ENCODE measurements at regions not wholly inside any gene's neighbourhood (a gene's known extent, or its start where the extent isn't known, plus 50 kb on each side); places are given as distances from the start of the nearest gene placed in this dataset.
"Not testable (repeated sequence)": the region's sequence is repeated elsewhere in the genome, so short reads cannot be mapped to it uniquely, and the experiment has no call there.

DNA sequence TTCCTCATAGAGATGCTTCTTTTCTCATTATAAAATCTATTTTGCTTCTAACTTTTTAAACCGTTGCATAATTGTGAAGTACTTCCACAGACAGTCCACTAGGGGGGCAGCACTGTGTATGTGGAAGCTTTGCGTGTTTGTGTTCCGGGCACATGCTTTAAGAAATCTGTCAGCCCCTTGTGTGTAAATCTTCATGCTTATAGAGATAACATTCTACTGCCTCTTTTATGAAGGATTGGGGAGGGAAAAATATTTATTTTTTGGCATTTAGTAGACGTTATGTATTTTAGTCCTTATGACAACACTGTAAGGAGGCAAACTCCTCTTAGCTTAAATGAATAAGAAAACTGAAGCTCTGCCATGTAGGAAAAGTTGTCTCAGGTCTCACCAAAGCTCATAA is 157.3 kb upstream of the PTGFR start:
- H2AFZ ChIP-seq (ENCODE audit: low read depth, low read length), result peak overlapping the region; percentile 77; the same call in 1 of the 2 replicates
- no peak for TF ChIP-seq EZH2phosphoT487 (IDR thresholded peaks at IDR 0.05; ENCODE audit: low read depth)
- TF ChIP-seq, protein P1, sequence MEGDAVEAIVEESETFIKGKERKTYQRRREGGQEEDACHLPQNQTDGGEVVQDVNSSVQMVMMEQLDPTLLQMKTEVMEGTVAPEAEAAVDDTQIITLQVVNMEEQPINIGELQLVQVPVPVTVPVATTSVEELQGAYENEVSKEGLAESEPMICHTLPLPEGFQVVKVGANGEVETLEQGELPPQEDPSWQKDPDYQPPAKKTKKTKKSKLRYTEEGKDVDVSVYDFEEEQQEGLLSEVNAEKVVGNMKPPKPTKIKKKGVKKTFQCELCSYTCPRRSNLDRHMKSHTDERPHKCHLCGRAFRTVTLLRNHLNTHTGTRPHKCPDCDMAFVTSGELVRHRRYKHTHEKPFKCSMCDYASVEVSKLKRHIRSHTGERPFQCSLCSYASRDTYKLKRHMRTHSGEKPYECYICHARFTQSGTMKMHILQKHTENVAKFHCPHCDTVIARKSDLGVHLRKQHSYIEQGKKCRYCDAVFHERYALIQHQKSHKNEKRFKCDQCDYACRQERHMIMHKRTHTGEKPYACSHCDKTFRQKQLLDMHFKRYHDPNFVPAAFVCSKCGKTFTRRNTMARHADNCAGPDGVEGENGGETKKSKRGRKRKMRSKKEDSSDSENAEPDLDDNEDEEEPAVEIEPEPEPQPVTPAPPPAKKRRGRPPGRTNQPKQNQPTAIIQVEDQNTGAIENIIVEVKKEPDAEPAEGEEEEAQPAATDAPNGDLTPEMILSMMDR (IDR thresholded peaks at IDR 0.05; ENCODE audit: low read depth, low read length), result peak; percentile 59
- H3K79me2 ChIP-seq (ENCODE audit: low read length), result no peaks in the 10 kb centered on the region
- no peaks in the 10 kb centered on the region for H3K27me3 ChIP-seq (ENCODE audit: low read depth, low read length)
- no peak overlapping the region for H3K27ac ChIP-seq (ENCODE audit: low read length)
- H3K4me2 ChIP-seq (ENCODE audit: low read length), result peak overlapping the region; percentile 30; the same call in 1 of the 2 replicates
- H3K36me3 ChIP-seq (replicated peaks; ENCODE audit: low read depth, low read length), result no peaks in the 10 kb centered on the region
- H3K4me1 ChIP-seq (ENCODE audit: low read length), result no peaks in the 10 kb centered on the region
- no peak overlapping the region for H3K4me3 ChIP-seq (ENCODE audit: low read length)
- no peaks in the 10 kb centered on the region for H3K9me3 ChIP-seq (ENCODE audit: insufficient read depth, low read length)
- H4K20me1 ChIP-seq (ENCODE audit: insufficient read depth, low read length), result no peaks in the 10 kb centered on the region
- H3K9ac ChIP-seq (ENCODE audit: low read length), result no peak overlapping the region

DNA sequence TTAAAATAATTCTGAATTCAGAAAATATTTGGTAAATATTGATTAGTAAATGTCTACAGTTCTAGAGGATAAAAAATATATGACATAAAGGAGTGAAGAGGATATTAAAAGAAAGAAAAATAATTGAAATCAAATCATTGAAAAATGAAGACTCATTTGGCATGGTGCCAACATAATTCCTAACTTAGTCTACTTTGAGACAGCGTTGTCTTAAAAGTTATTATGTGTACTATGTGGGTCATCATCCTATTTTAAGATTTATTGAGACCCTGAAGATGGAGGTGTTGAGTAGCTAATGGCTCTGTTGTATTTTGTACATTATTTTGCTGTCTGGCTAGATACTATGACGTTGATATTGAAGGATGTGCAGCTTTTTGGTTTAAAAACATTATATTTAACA is 156.7 kb upstream of the PTGFR start:
- Histone ChIP-seq H3K4me1 (ENCODE audit: low read length) (no peaks in the 10 kb centered on the region), H3K27ac (ENCODE audit: low read length) (no peak overlapping the region), H3K9me3 (ENCODE audit: insufficient read depth, low read length) (no peaks in the 10 kb centered on the region), H3K9ac (ENCODE audit: low read length) (no peak overlapping the region), H4K20me1 (ENCODE audit: insufficient read depth, low read length) (no peaks in the 10 kb centered on the region), H3K4me3 (ENCODE audit: low read length) (no peak overlapping the region), H3K79me2 (ENCODE audit: low read length) (no peaks in the 10 kb centered on the region), H3K4me2 (ENCODE audit: low read length) (no peak overlapping the region), H3K27me3 (ENCODE audit: low read depth, low read length) (no peaks in the 10 kb centered on the region), H2AFZ (ENCODE audit: low read depth, low read length) (no peak overlapping the region), H3K36me3 (replicated peaks; ENCODE audit: low read depth, low read length) (no peaks in the 10 kb centered on the region)
- TF ChIP-seq, protein P1 (IDR thresholded peaks at IDR 0.05; ENCODE audit: low read depth, low read length), result no peak
- TF ChIP-seq EZH2phosphoT487 (IDR thresholded peaks at IDR 0.05; ENCODE audit: low read depth), result no peak

DNA sequence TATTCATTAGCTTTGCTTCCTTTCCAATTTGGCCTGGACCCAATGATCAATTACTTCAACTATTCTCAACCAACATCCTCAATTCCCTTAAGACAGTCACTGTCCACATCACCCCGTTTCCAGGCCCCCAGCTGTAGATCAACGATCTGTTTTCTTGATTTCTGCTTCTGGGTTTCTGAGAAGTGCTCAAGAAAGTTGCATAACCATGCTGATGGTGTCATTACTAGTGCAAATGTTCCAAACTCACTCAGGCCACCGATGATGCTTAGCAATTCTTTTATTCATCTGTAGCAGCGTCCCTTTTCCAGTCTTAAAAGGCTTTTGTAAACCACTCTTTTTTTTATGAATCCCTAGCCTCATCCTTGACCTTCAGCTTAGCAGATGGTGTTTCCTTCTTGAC is 155.8 kb upstream of the PTGFR start:
- Histone ChIP-seq H3K9ac (ENCODE audit: low read length) (no peak overlapping the region), H3K4me2 (ENCODE audit: low read length) (no peak overlapping the region), H4K20me1 (ENCODE audit: insufficient read depth, low read length) (no peaks in the 10 kb centered on the region), H3K4me1 (ENCODE audit: low read length) (no peaks in the 10 kb centered on the region), H3K36me3 (replicated peaks; ENCODE audit: low read depth, low read length) (no peaks in the 10 kb centered on the region), H3K9me3 (ENCODE audit: insufficient read depth, low read length) (no peaks in the 10 kb centered on the region), H3K27me3 (ENCODE audit: low read depth, low read length) (no peaks in the 10 kb centered on the region), H3K4me3 (ENCODE audit: low read length) (no peak overlapping the region), H3K79me2 (ENCODE audit: low read length) (no peaks in the 10 kb centered on the region), H2AFZ (ENCODE audit: low read depth, low read length) (no peak overlapping the region), H3K27ac (ENCODE audit: low read length) (no peak overlapping the region)
- TF ChIP-seq, protein P1 (IDR thresholded peaks at IDR 0.05; ENCODE audit: low read depth, low read length), result no peak
- no peak for TF ChIP-seq EZH2phosphoT487 (IDR thresholded peaks at IDR 0.05; ENCODE audit: low read depth)

DNA sequence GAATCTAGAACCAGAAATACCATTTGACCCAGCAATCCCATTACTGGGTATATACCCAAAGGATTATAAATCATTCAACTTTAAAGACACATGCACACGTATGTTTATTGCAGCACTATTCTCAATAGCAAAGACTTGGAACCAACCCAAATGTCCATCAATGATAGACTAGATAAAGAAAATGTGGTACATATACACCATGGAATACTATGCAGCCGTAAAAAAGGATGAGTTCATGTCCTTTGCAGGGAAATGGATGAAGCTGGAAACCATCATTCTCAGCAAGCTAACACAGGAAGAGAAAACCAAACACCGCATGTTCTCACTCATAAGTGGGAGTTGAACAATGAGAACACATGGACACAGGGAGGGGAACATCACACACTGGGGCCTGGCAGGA is 154.0 kb upstream of the PTGFR start:
- not testable (repeated sequence) for H3K79me2 ChIP-seq (ENCODE audit: low read length); H3K4me1 ChIP-seq (ENCODE audit: low read length); H3K9ac ChIP-seq (ENCODE audit: low read length); H3K9me3 ChIP-seq (ENCODE audit: insufficient read depth, low read length); H3K4me2 ChIP-seq (ENCODE audit: low read length); H3K27ac ChIP-seq (ENCODE audit: low read length); H4K20me1 ChIP-seq (ENCODE audit: insufficient read depth, low read length); H3K4me3 ChIP-seq (ENCODE audit: low read length); H2AFZ ChIP-seq (ENCODE audit: low read depth, low read length); H3K36me3 ChIP-seq (replicated peaks; ENCODE audit: low read depth, low read length); H3K27me3 ChIP-seq (ENCODE audit: low read depth, low read length)

DNA sequence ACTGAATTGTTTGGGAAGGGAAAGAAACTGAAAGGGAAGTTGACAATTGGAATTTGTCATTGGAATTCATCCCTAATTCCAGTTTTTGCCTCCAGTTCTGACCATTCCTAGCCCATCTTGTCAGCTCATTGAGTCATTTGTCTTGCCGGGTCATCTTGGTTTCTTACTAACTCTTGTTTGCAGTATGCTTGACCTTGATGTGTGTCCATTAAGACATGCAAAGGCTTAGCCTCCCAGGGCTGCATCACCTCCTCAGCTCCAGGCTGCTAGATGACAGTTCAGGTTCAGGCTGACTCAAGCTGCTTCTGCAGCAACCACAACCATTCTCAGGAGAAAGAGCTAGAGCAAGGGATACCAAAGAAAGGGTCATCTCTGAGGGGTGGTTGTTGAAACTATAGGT is 151.3 kb upstream of the PTGFR start:
- no peak overlapping the region for H2AFZ ChIP-seq (ENCODE audit: low read depth, low read length)
- no peaks in the 10 kb centered on the region for H3K36me3 ChIP-seq (replicated peaks; ENCODE audit: low read depth, low read length)
- H3K4me2 ChIP-seq (ENCODE audit: low read length), result no peak overlapping the region
- no peaks in the 10 kb centered on the region for H4K20me1 ChIP-seq (ENCODE audit: insufficient read depth, low read length)
- no peaks in the 10 kb centered on the region for H3K79me2 ChIP-seq (ENCODE audit: low read length)
- TF ChIP-seq EZH2phosphoT487 (IDR thresholded peaks at IDR 0.05; ENCODE audit: low read depth), result no peak
- TF ChIP-seq, protein P1 (IDR thresholded peaks at IDR 0.05; ENCODE audit: low read depth, low read length), result no peak
- H3K9me3 ChIP-seq (ENCODE audit: insufficient read depth, low read length), result no peaks in the 10 kb centered on the region
- no peak overlapping the region for H3K27ac ChIP-seq (ENCODE audit: low read length)
- no peaks in the 10 kb centered on the region for H3K27me3 ChIP-seq (ENCODE audit: low read depth, low read length)
- H3K4me3 ChIP-seq (ENCODE audit: low read length), result no peak overlapping the region
- no peak overlapping the region for H3K9ac ChIP-seq (ENCODE audit: low read length)
- no peaks in the 10 kb centered on the region for H3K4me1 ChIP-seq (ENCODE audit: low read length)

All from OCI-LY3 (cell line).